IMR-90 (cell line): ENCODE measurements at regions not wholly inside any gene's neighbourhood (a gene's known extent, or its start where the extent isn't known, plus 50 kb on each side); places are given as distances from the start of the nearest gene placed in this dataset.
A peak's percentile ranks its signal among the peaks of the same experiment; 100 is the strongest.

ENCODE experiments used
- ATAC-seq: fragments of 200-7000 bp; cut with Tn5 transposase; 2 replicates; pipeline ENCODE4 v1.9.1; 2020; ENCODE audit warnings: low read depth, mild to moderate bottlenecking, moderate library complexity
- BruUV-seq: library from RNA; stranded (reverse); fragments of 400-500 nt; replicated peaks from 2 replicates; lab custom pipeline; 2021; lab: Mats Ljungman, UMichigan
- CTCF ChIA-PET: fragments of 300-600 bp; formaldehyde crosslinking; extraction: SDS; loops from one replicate; lab custom pipeline; 2021; ENCODE audit warnings: antibody characterized with exemption; lab: Yijun Ruan, JAX
- POLR2A ChIA-PET: fragments of 300-600 bp; sonication (Branson Sonifier 250); formaldehyde crosslinking; loops from one replicate; lab custom pipeline; 2022; ENCODE audit warnings: antibody characterized with exemption; ENCODE audit not compliant: unreplicated experiment; lab: Charles Lee
- DNase-seq: peaks from one replicate; pipeline ENCODE4 v3.0.0; 2013
- H2AFZ ChIP-seq: replicated peaks from 2 replicates; pipeline ENCODE3; 2013; ENCODE audit warnings: low read length, mild to moderate bottlenecking; ENCODE audit not compliant: poor library complexity
- H2AK5ac ChIP-seq: 2 replicates; pipeline ENCODE4 v1.6.1; 2013; ENCODE audit warnings: low read depth, low read length, inconsistent platforms
- H2AK9ac ChIP-seq: replicated peaks from 2 replicates; pipeline ENCODE3; 2013; ENCODE audit warnings: mild to moderate bottlenecking, low read depth, low read length, moderate library complexity; ENCODE audit not compliant: poor library complexity
- H2BK120ac ChIP-seq: 2 replicates; pipeline ENCODE4 v1.6.1; 2013; ENCODE audit warnings: low read depth, low read length, inconsistent platforms
- H2BK15ac ChIP-seq: 3 replicates; pipeline ENCODE4 v1.6.1; 2013; ENCODE audit warnings: low read depth, low read length, inconsistent platforms
- H2BK20ac ChIP-seq: 2 replicates; pipeline ENCODE4 v1.6.1; 2013; ENCODE audit warnings: low read depth, mild to moderate bottlenecking, inconsistent platforms, low read length, moderate library complexity
- H2BK5ac ChIP-seq: 2 replicates; pipeline ENCODE4 v1.6.1; 2013; ENCODE audit warnings: mild to moderate bottlenecking, low read depth, low read length, inconsistent platforms; ENCODE audit not compliant: poor library complexity, severe bottlenecking
- H3K14ac ChIP-seq: replicated peaks from 2 replicates; pipeline ENCODE4 v1.6.1; 2013; ENCODE audit warnings: low read depth, low read length, inconsistent platforms
- H3K18ac ChIP-seq: 2 replicates; pipeline ENCODE4 v1.6.1; 2013; ENCODE audit warnings: low read depth, low read length, control low read depth
- H3K23ac ChIP-seq: 2 replicates; pipeline ENCODE4 v1.6.1; 2013; ENCODE audit warnings: low read depth, low read length, inconsistent platforms
- H3K27ac ChIP-seq: 2 replicates; pipeline ENCODE4 v1.5.1; 2013; ENCODE audit warnings: mild to moderate bottlenecking, control low read depth, low read length; ENCODE audit not compliant: insufficient read depth
- H3K27me3 ChIP-seq: 2 replicates; pipeline ENCODE4 v1.6.1; 2013; ENCODE audit warnings: low read length; ENCODE audit not compliant: control insufficient read depth, insufficient read depth
- H3K36me3 ChIP-seq: 2 replicates; pipeline ENCODE4 v1.6.1; 2013; ENCODE audit warnings: low read length, mixed read lengths; ENCODE audit not compliant: control insufficient read depth, insufficient read depth
- H3K4ac ChIP-seq: 2 replicates; pipeline ENCODE4 v1.6.1; 2013; ENCODE audit warnings: low read depth, low read length, inconsistent platforms
- H3K4me1 ChIP-seq: 2 replicates; pipeline ENCODE4 v1.6.1; 2013; ENCODE audit warnings: low read length, mixed read lengths; ENCODE audit not compliant: control insufficient read depth, insufficient read depth
- H3K4me2 ChIP-seq: 2 replicates; pipeline ENCODE4 v1.6.1; 2013; ENCODE audit warnings: low read depth, mild to moderate bottlenecking, control low read depth, low read length, moderate library complexity
- H3K4me3 ChIP-seq: 2 replicates; pipeline ENCODE4 v1.5.1; 2013; ENCODE audit warnings: low read depth, mild to moderate bottlenecking, control low read depth, low read length, moderate library complexity; ENCODE audit not compliant: insufficient read depth
- H3K56ac ChIP-seq: 2 replicates; pipeline ENCODE4 v1.6.1; 2013; ENCODE audit warnings: low read length, inconsistent platforms; ENCODE audit not compliant: insufficient read depth; ENCODE audit errors: extremely low read depth
- H3K79me1 ChIP-seq, 2 experiments: 2 replicates each; pipeline ENCODE4 v1.6.1; 2013; ENCODE audit warnings: low read length in 2 of 2, inconsistent platforms in 1 of 2, low read depth in 1 of 2
- H3K9ac ChIP-seq: 2 replicates; pipeline ENCODE4 v1.6.1; 2013; ENCODE audit warnings: low read depth, low read length, control low read depth
- H3K9me1 ChIP-seq: 2 replicates; pipeline ENCODE4 v1.6.1; 2013; ENCODE audit warnings: low read length, inconsistent platforms; ENCODE audit not compliant: insufficient read depth
- H3K9me3 ChIP-seq: 2 replicates; pipeline ENCODE4 v1.6.1; 2013; ENCODE audit warnings: low read length; ENCODE audit not compliant: control insufficient read depth, insufficient read depth
- H4K20me1 ChIP-seq: 2 replicates; pipeline ENCODE4 v1.6.1; 2013; ENCODE audit warnings: low read length, inconsistent platforms; ENCODE audit not compliant: insufficient read depth
- H4K5ac ChIP-seq: 2 replicates; pipeline ENCODE4 v1.6.1; 2013; ENCODE audit warnings: mild to moderate bottlenecking, low read depth, low read length, control low read depth
- H4K8ac ChIP-seq, 2 experiments: 2 replicates each; pipeline ENCODE4 v1.6.1; 2013; ENCODE audit warnings: low read depth in 2 of 2, low read length in 2 of 2, control low read depth in 1 of 2, inconsistent platforms in 1 of 2
- H4K91ac ChIP-seq: 2 replicates; pipeline ENCODE4 v1.6.1; 2013; ENCODE audit warnings: low read depth, low read length, inconsistent platforms; ENCODE audit not compliant: insufficient read depth
- BHLHE40 ChIP-seq: fragments of 150-350 bp; IDR thresholded peaks from 2 replicates; pipeline ENCODE4 v1.6.1; 2016; ENCODE audit warnings: mild to moderate bottlenecking, low read depth, low read length
- CEBPB ChIP-seq: IDR thresholded peaks from 2 replicates; pipeline ENCODE4 v1.6.1; 2012; ENCODE audit warnings: low read depth, low read length, improper control_type of control experiment
- CHD1 ChIP-seq: IDR thresholded peaks from 2 replicates; pipeline ENCODE4 v1.6.1; 2012; ENCODE audit warnings: low read depth, low read length, improper control_type of control experiment
- CTCF ChIP-seq: conservative IDR thresholded peaks from 2 replicates; pipeline ENCODE4 v1.5.1; 2012; ENCODE audit warnings: mild to moderate bottlenecking, low read depth, low read length, improper control_type of control experiment
- ELK1 ChIP-seq: fragments of 150-350 bp; IDR thresholded peaks from 2 replicates; pipeline ENCODE4 v1.6.1; 2016; ENCODE audit warnings: low read depth, mild to moderate bottlenecking, low read length, moderate library complexity, borderline replicate concordance
- FOS ChIP-seq: fragments of 150-350 bp; IDR thresholded peaks from 2 replicates; pipeline ENCODE4 v1.6.1; 2016; ENCODE audit warnings: low read depth, low read length
- MAFK ChIP-seq: IDR thresholded peaks from 2 replicates; pipeline ENCODE4 v1.6.1; 2012; ENCODE audit warnings: low read depth, low read length, improper control_type of control experiment
- MAZ ChIP-seq: IDR thresholded peaks from 2 replicates; pipeline ENCODE4 v1.6.1; 2012; ENCODE audit warnings: low read depth, mild to moderate bottlenecking, low read length, improper control_type of control experiment, moderate library complexity, borderline replicate concordance
- MXI1 ChIP-seq: IDR thresholded peaks from 2 replicates; pipeline ENCODE4 v1.6.1; 2012; ENCODE audit warnings: low read depth, mild to moderate bottlenecking, low read length, moderate library complexity, borderline replicate concordance
- NFE2L2 ChIP-seq: fragments of 150-350 bp; IDR thresholded peaks from 2 replicates; pipeline ENCODE4 v1.6.1; 2016; ENCODE audit warnings: low read depth, mild to moderate bottlenecking, low read length
- POLR2A ChIP-seq: IDR thresholded peaks from 2 replicates; pipeline ENCODE4 v1.6.1; 2012; ENCODE audit warnings: mild to moderate bottlenecking, low read depth, low read length
- RAD21 ChIP-seq: IDR thresholded peaks from 2 replicates; pipeline ENCODE4 v1.6.1; 2012; ENCODE audit warnings: low read length, improper control_type of control experiment
- RFX5 ChIP-seq: IDR thresholded peaks from 2 replicates; pipeline ENCODE4 v1.8.0; 2012; ENCODE audit warnings: low read depth, mild to moderate bottlenecking, low read length, moderate library complexity
- SMC3 ChIP-seq: fragments of 150-350 bp; IDR thresholded peaks from 2 replicates; pipeline ENCODE4 v1.6.1; 2016; ENCODE audit warnings: low read depth, mild to moderate bottlenecking, antibody characterized with exemption, low read length, moderate library complexity
- USF2 ChIP-seq: fragments of 150-350 bp; IDR thresholded peaks from 2 replicates; pipeline ENCODE4 v1.6.1; 2017; ENCODE audit warnings: mild to moderate bottlenecking, antibody characterized with exemption, low read length, low read depth
- WGBS, 2 experiments: methylation state at CpG; one replicate each; pipeline versions ENCODE4 v1.1.5 to v1.1.7; 2013; ENCODE audit warnings: missing lambda C conversion rate in 2 of 2; ENCODE audit not compliant: insufficient read length in 1 of 2; ENCODE audit errors: extremely low coverage in 2 of 2; 5-methylcytosine and 5-hydroxymethylcytosine counted together
- dilution Hi-C: fragments of 300-500 bp; cut with HindIII; formaldehyde crosslinking; loops from one replicate; pipeline ENCODE4 v1.14.3; 2018; ENCODE audit warnings: low sequenced_read_pairs; ENCODE audit not compliant: unreplicated experiment
- in situ Hi-C: fragments of 300-500 bp; cut with MboI; formaldehyde crosslinking; loops from 3 replicates; pipeline ENCODE4 v1.14.3; 2019; ENCODE audit warnings: low sequenced_read_pairs, inconsistent platforms, mixed read lengths
- intact Hi-C: fragments of 100-400 bp; cut with micrococcal nuclease; formaldehyde crosslinking; loops from 2 replicates; pipeline ENCODE4 v1.10.0; 2022

DNA sequence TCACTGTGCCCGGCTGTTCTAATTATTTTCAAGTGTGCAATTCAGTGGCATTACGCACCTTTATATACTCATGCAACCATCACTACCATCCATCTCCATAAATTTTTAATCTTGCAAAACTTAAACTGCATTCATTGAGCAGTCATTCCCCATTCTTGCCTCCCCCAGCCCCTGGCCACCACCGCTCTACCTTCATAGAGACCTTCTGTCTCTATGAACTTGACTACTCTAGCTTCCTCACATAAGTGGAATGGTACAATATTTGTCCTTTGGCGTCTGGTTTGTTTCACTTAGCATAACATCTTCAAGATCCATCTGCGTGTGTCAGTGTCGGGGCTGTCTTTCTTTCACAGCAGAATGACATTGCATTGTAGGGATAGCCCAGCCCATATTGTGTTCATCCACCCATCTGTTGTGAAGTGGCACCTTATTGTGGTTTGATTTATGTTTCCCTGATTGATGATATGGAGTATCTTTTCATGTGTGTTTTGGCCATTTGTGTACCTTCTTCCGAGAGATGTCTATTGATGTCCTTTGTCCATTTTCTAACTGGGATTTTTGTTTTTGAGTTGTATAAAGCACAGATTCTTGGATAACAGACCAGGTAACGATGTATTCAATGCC, 64.8 kb upstream of the FLT1 start:
- DNase-seq (no peak), ATAC-seq (no peak)
- no peak overlapping the region for H3K56ac ChIP-seq
- peak overlapping the region; percentile 62; the same call in 2 of the 3 replicates for H2BK15ac ChIP-seq
- BruUV-seq = no TSS peak
- CTCF ChIA-PET = interaction anchor here (0.5 to 0.7 kb wide), 2 partner anchors 26 to 256 kb away, joined by 3 to 6 read pairs; no protein-coding TSS in a partner anchor
- TF ChIP-seq ELK1 (no peak), BHLHE40 (no peak), RAD21 (no peak), SMC3 (no peak), MAFK (no peak), CHD1 (no peak), CTCF (no peak), USF2 (no peak), CEBPB (no peak), FOS (no peak), RFX5 (no peak), NFE2L2 (no peak), MXI1 (no peak), MAZ (no peak), POLR2A (no peak)
- H4K20me1 ChIP-seq = no peaks in the 10 kb centered on the region
- H3K27me3 ChIP-seq = no peaks in the 10 kb centered on the region
- 0 out of 4 replicates have a peak, but pooled peaks cover 0 to 5% of the 10 kb centered on the region in 2 experiments for H3K79me1 ChIP-seq
- H3K4me1 ChIP-seq = peaks cover 17% of the 10 kb centered on the region
- H4K8ac ChIP-seq = peak overlapping the region; percentile 2 to 42; a peak in 1 of 4 replicates
- POLR2A ChIA-PET = no interaction called here
- WGBS, 2 experiments = 100% methylated on average over 3 of the region's 8 CpGs; no CpG with 5 or more reads in 1 of the 2 experiments
- H2AFZ ChIP-seq = no peak overlapping the region
- H4K91ac ChIP-seq = peak overlapping the region; percentile 40
- peak overlapping the region; percentile 4; the same call in 1 of the 2 replicates for H3K18ac ChIP-seq
- dilution Hi-C loops (no loop called here), in situ Hi-C loops (no loop called here), intact Hi-C loops (loop anchor here (5.0 kb wide), 1 partner anchor 93 kb away; no protein-coding TSS in a partner anchor)
- peak overlapping the region; percentile 88 for H2AK5ac ChIP-seq
- H3K4me2 ChIP-seq = no peak overlapping the region
- no peak overlapping the region for H2BK5ac ChIP-seq
- peaks cover 13% of the 10 kb centered on the region for H3K9me1 ChIP-seq
- H3K27ac ChIP-seq = no peak overlapping the region
- H3K9ac ChIP-seq = no peak overlapping the region
- H3K4me3 ChIP-seq = no peak overlapping the region
- no peak overlapping the region for H3K23ac ChIP-seq
- 0 out of 2 replicates have a peak overlapping the region, but pooled peaks have one; percentile 1 for H3K14ac ChIP-seq
- H4K5ac ChIP-seq = no peak overlapping the region
- no peaks in the 10 kb centered on the region for H3K9me3 ChIP-seq
- peak overlapping the region; percentile 68 for H3K4ac ChIP-seq
- H2BK120ac ChIP-seq = peak overlapping the region; percentile 21
- no peaks in the 10 kb centered on the region for H3K36me3 ChIP-seq
- H2AK9ac ChIP-seq = no peak overlapping the region
- peak overlapping the region; percentile 54 for H2BK20ac ChIP-seq
